Endothelial cell (in vitro differentiated cells): ENCODE measurements at regions not wholly inside any gene's neighbourhood (a gene's known extent, or its start where the extent isn't known, plus 50 kb on each side); places are given as distances from the start of the nearest gene placed in this dataset.

ENCODE experiments used
- DNase-seq: peaks from one replicate; pipeline ENCODE4 v3.0.0; 2021; ENCODE audit warnings: low spot score
- H3K27ac Mint-ChIP-seq: one replicate; pipeline ENCODE4 v1.8.0; 2021; ENCODE audit warnings: mixed read lengths, inconsistent platforms; ENCODE audit not compliant: unreplicated experiment
- H3K27me3 Mint-ChIP-seq: one replicate; pipeline ENCODE4 v1.8.0; 2021; ENCODE audit warnings: mild to moderate bottlenecking, moderate library complexity, mixed read lengths, inconsistent platforms; ENCODE audit not compliant: unreplicated experiment
- H3K36me3 Mint-ChIP-seq: one replicate; pipeline ENCODE4 v1.8.0; 2021; ENCODE audit warnings: mild to moderate bottlenecking, low read depth, mixed read lengths, inconsistent platforms; ENCODE audit not compliant: unreplicated experiment
- H3K4me1 Mint-ChIP-seq: one replicate; pipeline ENCODE4 v1.8.0; 2021; ENCODE audit warnings: mild to moderate bottlenecking, mixed read lengths, inconsistent platforms; ENCODE audit not compliant: unreplicated experiment
- H3K4me3 Mint-ChIP-seq: one replicate; pipeline ENCODE4 v1.8.0; 2021; ENCODE audit warnings: mild to moderate bottlenecking, mixed read lengths, inconsistent platforms; ENCODE audit not compliant: unreplicated experiment
- H3K9me3 Mint-ChIP-seq: one replicate; pipeline ENCODE4 v1.8.0; 2021; ENCODE audit warnings: mixed read lengths, inconsistent platforms; ENCODE audit not compliant: unreplicated experiment
- CTCF ChIP-seq: fragments of 200-600 bp; sonication (generic); IDR thresholded peaks from one replicate; pipeline ENCODE4 v1.5.0; 2021; ENCODE audit warnings: antibody characterized with exemption; ENCODE audit not compliant: unreplicated experiment

- H3K27ac Mint-ChIP-seq, result no peak overlapping the region
- H3K4me1 Mint-ChIP-seq, result no peaks in the 10 kb centered on the region
- H3K36me3 Mint-ChIP-seq, result no peaks in the 10 kb centered on the region
- no peaks in the 10 kb centered on the region for H3K9me3 Mint-ChIP-seq
- no peak for DNase-seq
- TF ChIP-seq CTCF, result no peak
- H3K4me3 Mint-ChIP-seq, result no peak overlapping the region
- no peaks in the 10 kb centered on the region for H3K27me3 Mint-ChIP-seq
Measured at GRCh38 chr13:53398051-53398450, 369.4 kb downstream of the OLFM4 start.

DNA sequence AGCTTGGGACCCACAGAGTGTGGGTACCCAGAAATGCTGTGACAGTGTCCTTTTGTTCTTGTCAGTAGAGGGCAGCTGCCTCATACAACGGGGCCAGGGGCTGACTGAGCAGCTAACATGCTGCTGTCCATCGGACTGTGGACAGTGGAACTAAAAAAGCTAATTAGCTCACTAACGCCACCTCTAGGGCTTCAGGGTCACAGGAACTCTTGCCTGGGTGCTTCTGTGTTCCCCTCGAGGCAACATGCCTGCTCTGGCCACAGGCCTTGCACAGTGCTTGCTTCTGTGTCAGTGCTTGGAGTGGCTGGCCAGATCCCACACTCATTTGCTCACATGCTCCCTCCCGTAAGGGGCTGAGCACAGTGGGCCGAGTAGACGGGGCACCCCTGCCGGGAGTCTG is 377.0 kb downstream of the OLFM4 start:
- Mint-ChIP-seq H3K27me3 (no peaks in the 10 kb centered on the region), H3K9me3 (no peaks in the 10 kb centered on the region), H3K4me1 (peaks cover under 1% of the 10 kb centered on the region), H3K36me3 (no peaks in the 10 kb centered on the region), H3K27ac (no peak overlapping the region), H3K4me3 (no peak overlapping the region)
- DNase-seq, result no peak
- TF ChIP-seq CTCF, result no peak

DNA sequence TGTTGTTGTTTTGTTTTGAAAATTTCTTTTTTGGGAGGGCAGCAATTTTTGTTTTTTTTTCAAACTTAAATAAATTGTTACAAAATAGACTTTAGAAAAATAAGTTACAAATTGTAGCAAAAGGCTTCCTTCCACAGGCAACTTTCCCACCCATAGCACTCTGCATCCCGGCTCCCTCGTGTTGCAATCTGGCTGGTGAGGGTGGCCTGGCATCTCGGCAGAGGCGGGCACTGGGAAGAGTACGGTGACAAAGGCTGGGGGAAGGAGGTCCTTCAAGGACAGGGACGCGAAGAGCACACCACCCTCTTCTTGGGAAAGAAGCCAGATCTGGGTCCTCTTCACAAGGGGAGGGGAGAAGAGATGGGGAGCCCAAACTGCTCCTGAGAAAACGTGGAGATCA is 379.7 kb downstream of the OLFM4 start:
- TF ChIP-seq CTCF, result no peak
- Mint-ChIP-seq H3K9me3 (no peaks in the 10 kb centered on the region), H3K27ac (no peak overlapping the region), H3K4me3 (no peak overlapping the region), H3K27me3 (no peaks in the 10 kb centered on the region), H3K36me3 (no peaks in the 10 kb centered on the region), H3K4me1 (peaks cover 6% of the 10 kb centered on the region)
- no peak for DNase-seq

DNA sequence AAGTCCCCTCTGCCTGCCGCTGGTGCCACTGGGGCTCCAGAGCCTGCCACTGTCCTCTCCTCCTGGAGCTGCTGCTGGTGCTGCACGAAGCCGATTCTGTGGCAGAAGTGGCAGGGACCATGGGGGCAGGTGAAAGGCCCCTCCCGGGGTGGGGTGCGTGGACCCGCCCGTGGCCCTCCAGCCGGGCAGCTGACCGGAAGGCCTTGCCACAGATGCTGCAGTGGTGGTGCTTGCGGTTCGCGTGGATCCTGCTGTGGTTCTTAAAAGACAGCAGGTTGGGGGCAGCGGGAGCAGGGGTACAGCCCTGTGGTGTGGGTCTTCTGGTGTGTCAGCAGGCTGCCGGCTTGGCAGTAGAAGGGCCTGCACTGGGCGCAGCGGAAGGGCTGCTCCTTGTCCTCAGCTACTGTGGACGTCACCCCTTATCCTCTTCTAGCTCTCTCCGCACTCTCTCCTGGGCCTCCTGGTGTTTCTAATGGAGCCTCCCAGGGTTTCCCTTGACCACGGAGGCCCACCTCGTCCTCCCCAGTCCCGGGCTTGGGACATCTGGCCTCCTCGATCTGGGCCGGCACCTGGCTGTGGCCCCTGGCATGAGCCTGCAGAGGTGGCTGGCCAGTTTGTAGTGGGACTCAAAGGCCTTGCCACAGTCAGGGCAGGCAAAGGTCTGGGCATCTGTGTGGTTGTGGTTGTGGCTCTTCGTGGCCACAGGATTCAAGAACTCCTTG is 380.4 kb downstream of the OLFM4 start:
- no peak for DNase-seq
- Mint-ChIP-seq H3K4me1 (peaks cover 6% of the 10 kb centered on the region), H3K36me3 (no peaks in the 10 kb centered on the region), H3K4me3 (no peak overlapping the region), H3K27me3 (peaks cover 1% of the 10 kb centered on the region), H3K27ac (no peak overlapping the region), H3K9me3 (no peaks in the 10 kb centered on the region)
- TF ChIP-seq CTCF, result no peak

- Mint-ChIP-seq H3K27ac (no peak overlapping the region), H3K4me1 (peaks cover 6% of the 10 kb centered on the region), H3K36me3 (no peaks in the 10 kb centered on the region), H3K27me3 (peaks cover 1% of the 10 kb centered on the region), H3K4me3 (no peak overlapping the region), H3K9me3 (no peaks in the 10 kb centered on the region)
- DNase-seq, result no peak
- no peak for TF ChIP-seq CTCF
Measured at GRCh38 chr13:53411463-53411862, 382.9 kb downstream of the OLFM4 start.
